HUES64 (cell line): ENCODE measurements at regions not wholly inside any gene's neighbourhood (a gene's known extent, or its start where the extent isn't known, plus 50 kb on each side); places are given as distances from the start of the nearest gene placed in this dataset.

ENCODE experiments used
- H3K27ac ChIP-seq: 2 replicates; pipeline ENCODE4 v1.7.0; 2013; ENCODE audit warnings: low read depth, low read length, inconsistent platforms
- H3K27me3 ChIP-seq: 2 replicates; pipeline ENCODE4 v1.6.1; 2013; ENCODE audit warnings: mild to moderate bottlenecking, low read length; ENCODE audit not compliant: insufficient read depth
- H3K36me3 ChIP-seq: 2 replicates; pipeline ENCODE4 v1.6.1; 2013; ENCODE audit warnings: mild to moderate bottlenecking, low read length; ENCODE audit not compliant: insufficient read depth
- H3K4me1 ChIP-seq: 2 replicates; pipeline ENCODE4 v1.6.1; 2013; ENCODE audit warnings: mild to moderate bottlenecking, low read length, moderate library complexity; ENCODE audit not compliant: insufficient read depth
- H3K4me3 ChIP-seq: 2 replicates; pipeline ENCODE4 v1.5.1; 2013; ENCODE audit warnings: mild to moderate bottlenecking, low read length, moderate library complexity
- H3K9ac ChIP-seq: 2 replicates; pipeline ENCODE4 v1.6.1; 2013; ENCODE audit warnings: mild to moderate bottlenecking, low read depth, low read length
- H3K9me3 ChIP-seq: 2 replicates; pipeline ENCODE4 v1.6.1; 2013; ENCODE audit warnings: low read depth, low read length; ENCODE audit not compliant: insufficient read depth
- WGBS: fragments of 150-250, 120-280 bp; methylation state at CpG from one replicate; pipeline ENCODE4 v1.1.7; 2013; ENCODE audit warnings: missing lambda C conversion rate; 5-methylcytosine and 5-hydroxymethylcytosine counted together

GRCh38 chr6:44543664-44544063 is 156.2 kb downstream of the CDC5L start:
- Histone ChIP-seq H3K4me3 (no peak overlapping the region), H3K27me3 (no peaks in the 10 kb centered on the region), H3K4me1 (peaks cover 19% of the 10 kb centered on the region), H3K9me3 (no peaks in the 10 kb centered on the region; the same call in 1 of the 2 replicates), H3K9ac (no peak overlapping the region), H3K36me3 (no peaks in the 10 kb centered on the region), H3K27ac (peak overlapping the region; percentile 45; the same call in 1 of the 2 replicates)
- WGBS, result 82% methylated on average over 2 of the region's 3 CpGs

DNA sequence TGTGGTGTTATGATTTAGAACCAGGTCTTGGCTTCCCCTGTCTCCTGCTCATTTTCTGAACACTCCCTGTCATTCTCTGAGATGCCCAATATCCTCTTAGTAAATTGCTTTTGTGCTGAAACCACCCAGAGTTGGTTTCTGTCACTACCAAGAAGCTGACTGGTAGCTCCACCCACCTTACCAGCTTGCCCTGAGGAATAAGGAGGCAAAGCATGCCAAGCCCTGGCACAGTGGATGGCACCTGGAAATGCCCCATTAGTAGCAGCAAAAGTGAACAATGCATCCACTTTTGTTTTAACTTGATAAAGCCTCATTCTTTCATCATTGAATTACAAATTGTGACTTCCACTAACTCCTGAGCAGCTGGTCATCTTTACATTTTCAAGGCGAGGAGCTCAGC is 157.7 kb downstream of the CDC5L start:
- peaks cover 19% of the 10 kb centered on the region for H3K4me1 ChIP-seq
- H3K27me3 ChIP-seq, result no peaks in the 10 kb centered on the region
- no peaks in the 10 kb centered on the region for H3K36me3 ChIP-seq
- 85% methylated on average over 1 of the region's 1 CpG for WGBS
- H3K9me3 ChIP-seq, result no peaks in the 10 kb centered on the region; the same call in 1 of the 2 replicates
- no peak overlapping the region for H3K4me3 ChIP-seq
- H3K27ac ChIP-seq, result no peak overlapping the region
- H3K9ac ChIP-seq, result no peak overlapping the region

DNA sequence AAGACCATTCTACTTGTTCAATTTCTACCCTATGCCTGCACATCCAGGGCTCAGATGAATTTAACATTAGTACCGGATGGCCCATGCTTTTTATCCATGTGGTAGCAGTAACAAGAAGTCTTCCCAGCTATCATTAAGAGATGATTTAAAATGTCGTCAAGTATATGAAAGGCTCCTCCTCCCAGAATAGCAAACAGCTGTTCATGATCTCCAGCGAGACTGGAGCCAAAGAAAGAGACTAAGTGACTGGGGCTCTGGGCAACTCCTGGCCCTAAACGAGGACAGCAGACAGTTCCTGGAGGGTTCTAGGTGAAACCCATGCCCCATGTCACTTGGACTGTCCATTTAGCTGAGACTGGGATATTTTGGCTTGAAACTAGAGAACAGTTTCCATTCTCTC is 160.8 kb downstream of the CDC5L start:
- WGBS, result 92% methylated on average over 4 of the region's 4 CpGs
- Histone ChIP-seq H3K27ac (no peak overlapping the region), H3K27me3 (no peaks in the 10 kb centered on the region), H3K4me1 (0 out of 2 replicates have a peak, but pooled peaks cover 2% of the 10 kb centered on the region), H3K36me3 (no peaks in the 10 kb centered on the region), H3K9ac (no peak overlapping the region), H3K4me3 (no peak overlapping the region), H3K9me3 (no peaks in the 10 kb centered on the region)

- no peak overlapping the region for H3K27ac ChIP-seq
- H3K36me3 ChIP-seq, result no peaks in the 10 kb centered on the region
- H3K9me3 ChIP-seq, result no peaks in the 10 kb centered on the region
- H3K9ac ChIP-seq, result no peak overlapping the region
- no peaks in the 10 kb centered on the region for H3K4me1 ChIP-seq
- H3K4me3 ChIP-seq, result no peak overlapping the region
- WGBS, result 94% methylated on average over 3 of the region's 3 CpGs
- no peaks in the 10 kb centered on the region for H3K27me3 ChIP-seq
Observed at GRCh38 chr6:44549516-44549915, 162.0 kb downstream of the CDC5L start.

- no peaks in the 10 kb centered on the region for H3K36me3 ChIP-seq
- H3K4me1 ChIP-seq, result peaks cover 3% of the 10 kb centered on the region; the same call in 1 of the 2 replicates
- no peak overlapping the region for H3K27ac ChIP-seq
- H3K27me3 ChIP-seq, result no peaks in the 10 kb centered on the region
- H3K9me3 ChIP-seq, result no peaks in the 10 kb centered on the region
- no peak overlapping the region for H3K9ac ChIP-seq
- no peak overlapping the region for H3K4me3 ChIP-seq
- WGBS, result 97% methylated on average over 4 of the region's 4 CpGs
Observed at GRCh38 chr6:44554194-44554593, 166.7 kb downstream of the CDC5L start.

GRCh38 chr6:44554861-44555260 is 167.4 kb downstream of the CDC5L start:
- 92% methylated on average over 7 of the region's 7 CpGs for WGBS

DNA sequence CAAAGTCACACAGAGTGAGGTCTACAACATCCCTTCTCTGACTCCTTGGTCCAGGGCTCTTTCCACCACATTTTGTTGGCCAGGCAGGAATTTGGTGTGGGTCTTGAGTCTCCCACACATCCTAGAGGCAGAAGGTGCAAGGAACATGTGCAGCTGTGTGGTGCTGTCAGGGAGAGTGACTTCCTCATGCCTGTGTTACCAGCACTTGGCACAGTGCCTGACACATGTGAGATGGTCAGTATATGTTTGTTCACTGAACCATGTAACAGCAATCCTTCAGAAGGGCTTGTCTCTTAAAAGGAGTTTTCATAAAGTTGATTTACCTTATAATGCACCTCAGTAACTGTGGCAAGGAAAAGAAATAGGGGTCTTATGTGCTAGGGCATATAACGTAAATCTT is 168.5 kb downstream of the CDC5L start:
- Histone ChIP-seq H3K9me3 (no peaks in the 10 kb centered on the region), H3K27ac (no peak overlapping the region), H3K4me1 (peaks cover 17% of the 10 kb centered on the region; the same call in 1 of the 2 replicates), H3K36me3 (no peaks in the 10 kb centered on the region), H3K27me3 (no peaks in the 10 kb centered on the region), H3K9ac (no peak overlapping the region), H3K4me3 (no peak overlapping the region)
- no CpG with 5 or more reads among the region's 1 CpG for WGBS

More at GRCh38 chr6:44554861-44555260, 167.4 kb downstream of the CDC5L start:
- no peak overlapping the region for H3K4me3 ChIP-seq
- H3K27me3 ChIP-seq, result no peaks in the 10 kb centered on the region
- H3K4me1 ChIP-seq, result peaks cover 9% of the 10 kb centered on the region; the same call in 1 of the 2 replicates
- no peaks in the 10 kb centered on the region for H3K9me3 ChIP-seq
- no peaks in the 10 kb centered on the region for H3K36me3 ChIP-seq
- no peak overlapping the region for H3K27ac ChIP-seq
- H3K9ac ChIP-seq, result no peak overlapping the region

DNA sequence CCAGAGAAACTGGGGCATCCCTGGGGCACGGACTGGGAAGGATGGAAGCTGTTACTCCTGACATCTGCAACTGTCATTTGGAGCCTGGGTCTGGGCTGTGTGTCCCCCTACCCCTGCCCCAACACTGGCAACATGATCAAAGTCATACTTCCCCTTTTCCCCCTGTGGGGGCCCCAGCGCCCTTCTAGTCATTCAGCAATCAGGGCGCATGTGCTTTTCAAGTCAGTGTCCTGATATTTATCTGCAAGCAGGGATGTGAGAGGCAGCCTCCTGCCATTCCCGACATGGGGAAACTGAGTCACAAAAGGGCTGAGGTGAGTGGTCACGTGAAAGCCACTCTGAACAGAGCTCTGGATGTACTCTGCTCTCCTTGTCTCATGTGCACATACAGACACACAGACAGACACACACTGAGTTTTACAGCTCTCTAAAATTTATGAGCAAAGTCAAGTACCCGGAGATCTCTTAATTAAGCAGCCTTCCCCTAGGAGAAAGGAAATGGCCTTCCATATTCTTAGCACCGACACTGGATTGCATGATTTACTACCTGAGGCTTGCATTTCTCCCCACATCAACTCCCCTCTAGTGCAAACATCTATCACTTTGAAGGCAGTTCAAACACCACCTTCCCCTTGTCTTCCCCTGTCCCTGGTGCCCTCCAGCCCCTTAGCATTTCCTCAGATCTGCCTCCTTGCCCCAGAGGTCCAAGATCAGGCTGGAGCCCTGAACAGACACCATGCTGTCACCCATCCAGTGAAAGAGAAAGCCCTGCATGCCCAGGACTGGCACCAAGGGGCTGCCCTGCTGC is 170.7 kb downstream of the CDC5L start:
- no peak overlapping the region for H3K9ac ChIP-seq
- 92% methylated on average over 7 of the region's 7 CpGs for WGBS
- no peaks in the 10 kb centered on the region for H3K27me3 ChIP-seq
- H3K36me3 ChIP-seq, result no peaks in the 10 kb centered on the region
- H3K4me1 ChIP-seq, result peaks cover 20% of the 10 kb centered on the region; the same call in 1 of the 2 replicates
- no peak overlapping the region for H3K4me3 ChIP-seq
- no peak overlapping the region for H3K27ac ChIP-seq
- no peaks in the 10 kb centered on the region for H3K9me3 ChIP-seq

DNA sequence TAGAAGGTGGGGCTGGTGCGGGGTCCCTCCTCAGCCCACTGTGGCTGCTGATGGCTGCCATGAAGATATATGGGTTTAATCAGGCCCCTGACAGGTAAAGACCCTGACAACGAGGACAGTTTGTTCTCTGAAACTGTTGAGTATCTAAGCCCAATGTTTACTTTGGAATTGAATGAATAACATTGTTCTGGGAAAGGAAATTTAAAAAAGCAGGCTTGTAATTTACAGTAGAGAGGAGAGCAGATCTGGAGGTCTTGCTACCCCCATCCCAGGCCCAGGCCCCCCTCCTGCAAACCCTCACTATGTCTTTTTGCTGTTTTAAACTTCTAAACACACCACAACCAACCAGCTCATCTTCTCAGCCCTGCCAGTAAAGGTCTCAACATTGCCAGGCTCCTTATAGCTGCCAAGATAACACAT is 171.3 kb downstream of the CDC5L start:
- Histone ChIP-seq H3K36me3 (no peaks in the 10 kb centered on the region), H3K9ac (no peak overlapping the region), H3K9me3 (no peaks in the 10 kb centered on the region), H3K27ac (no peak overlapping the region), H3K4me3 (no peak overlapping the region), H3K4me1 (peaks cover 20% of the 10 kb centered on the region; the same call in 1 of the 2 replicates), H3K27me3 (no peaks in the 10 kb centered on the region)
- 80% methylated on average over 2 of the region's 2 CpGs for WGBS

DNA sequence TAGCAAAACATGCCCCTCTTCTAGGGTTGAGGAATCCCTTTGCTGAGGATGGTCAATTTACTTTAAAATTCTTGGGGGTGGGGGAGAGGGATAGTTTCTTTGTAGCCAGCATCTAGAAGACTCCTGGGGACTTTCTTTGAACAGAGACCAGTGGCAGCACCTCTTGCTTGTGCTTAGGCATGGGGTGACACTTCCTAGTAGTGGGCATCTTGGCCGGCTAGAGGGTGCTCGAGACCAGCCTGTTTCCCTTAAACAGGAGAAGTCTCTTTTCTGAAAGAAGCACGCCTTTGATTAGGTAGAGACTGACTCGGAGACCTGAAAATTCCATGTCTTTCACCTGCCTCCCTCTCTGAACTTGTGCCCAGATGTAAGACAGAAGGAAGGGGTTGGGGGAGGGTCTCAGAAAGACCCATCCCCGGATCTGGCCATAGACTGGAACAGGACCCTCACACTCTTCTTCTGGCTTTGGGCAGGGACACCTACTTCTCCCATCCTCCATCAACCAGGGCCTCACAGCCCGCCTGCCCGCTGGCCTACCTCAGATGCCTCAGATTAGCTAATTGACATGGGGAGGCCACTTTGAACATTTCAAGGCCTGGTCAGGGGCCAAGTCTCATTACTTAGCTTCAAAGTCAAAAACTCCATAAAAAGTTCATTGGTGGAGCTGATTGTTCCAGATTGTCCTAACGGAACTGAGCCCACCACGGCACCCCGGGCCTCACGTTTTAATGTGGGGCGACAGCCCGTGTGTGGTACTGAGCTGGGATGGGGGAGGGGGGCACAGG is 172.2 kb downstream of the CDC5L start:
- no peak overlapping the region for H3K27ac ChIP-seq
- no peak overlapping the region for H3K9ac ChIP-seq
- H3K4me1 ChIP-seq, result peaks cover 20% of the 10 kb centered on the region; the same call in 1 of the 2 replicates
- H3K4me3 ChIP-seq, result no peak overlapping the region
- no peaks in the 10 kb centered on the region for H3K36me3 ChIP-seq
- WGBS, result 90% methylated on average over 13 of the region's 13 CpGs
- H3K27me3 ChIP-seq, result no peaks in the 10 kb centered on the region
- H3K9me3 ChIP-seq, result no peaks in the 10 kb centered on the region

- Histone ChIP-seq H3K27me3 (no peaks in the 10 kb centered on the region), H3K36me3 (no peaks in the 10 kb centered on the region), H3K4me3 (no peak overlapping the region), H3K9ac (no peak overlapping the region), H3K9me3 (no peaks in the 10 kb centered on the region), H3K4me1 (peaks cover 20% of the 10 kb centered on the region; the same call in 1 of the 2 replicates), H3K27ac (no peak overlapping the region)
- WGBS, result 88% methylated on average over 10 of the region's 12 CpGs
Observed at GRCh38 chr6:44560458-44561059, 173.1 kb downstream of the CDC5L start.
